SJCRH30 (cell line): ENCODE measurements at regions not wholly inside any gene's neighbourhood (a gene's known extent, or its start where the extent isn't known, plus 50 kb on each side); places are given as distances from the start of the nearest gene placed in this dataset.
"Not testable (repeated sequence)": the region's sequence is repeated elsewhere in the genome, so short reads cannot be mapped to it uniquely, and the experiment has no call there.

Experiments used
- DNase-seq, 2 experiments: peaks; one replicate each; pipeline ENCODE4 v3.0.0-alpha.2; 2015 to 2020
- H3K27ac ChIP-seq: fragments of 250-450 bp; sonication (Bioruptor Pico); 2 replicates; pipeline ENCODE4 v1.5.1; 2020; ENCODE audit warnings: mild to moderate bottlenecking, moderate library complexity
- H3K27me3 ChIP-seq: fragments of 250-450 bp; sonication (Bioruptor Pico); 2 replicates; pipeline ENCODE4 v1.5.1; 2020; ENCODE audit warnings: mild to moderate bottlenecking, moderate library complexity
- H3K36me3 ChIP-seq: fragments of 250-450 bp; sonication (Bioruptor Pico); 2 replicates; pipeline ENCODE4 v1.5.1; 2020; ENCODE audit warnings: mild to moderate bottlenecking, moderate library complexity
- H3K4me1 ChIP-seq: fragments of 250-450 bp; sonication (Bioruptor Pico); 2 replicates; pipeline ENCODE4 v1.5.1; 2020; ENCODE audit warnings: mild to moderate bottlenecking, moderate library complexity
- H3K4me3 ChIP-seq: fragments of 250-450 bp; sonication (Bioruptor Pico); 2 replicates; pipeline ENCODE4 v1.5.1; 2020; ENCODE audit warnings: mild to moderate bottlenecking, moderate library complexity
- H3K9me3 ChIP-seq: fragments of 250-450 bp; sonication (Bioruptor Pico); replicated peaks from 2 replicates; pipeline ENCODE4 v1.5.1; 2020; ENCODE audit warnings: mild to moderate bottlenecking, moderate library complexity

DNA sequence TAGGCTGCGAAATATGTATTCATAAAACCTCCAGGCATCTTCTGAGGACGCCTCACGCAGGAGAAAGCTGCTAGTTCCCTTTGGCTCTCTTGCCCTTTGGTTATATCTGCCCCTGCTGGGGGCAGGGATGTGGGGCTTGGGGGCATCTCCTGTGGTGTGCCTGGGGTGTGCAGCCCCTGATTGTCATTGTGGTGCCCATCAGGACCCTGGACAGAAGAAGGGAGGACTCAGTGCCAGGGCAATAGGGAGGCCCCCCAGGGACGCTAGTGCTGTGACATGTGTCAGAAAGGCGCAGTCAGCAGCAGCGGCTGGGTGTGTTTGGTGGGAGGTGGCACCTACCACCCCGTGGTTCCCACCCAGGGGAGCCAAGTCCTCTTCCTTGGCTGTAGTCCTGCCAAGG is 102.5 kb upstream of the PZP start:
- H3K4me3 ChIP-seq, DNase-seq, H3K9me3 ChIP-seq, H3K27me3 ChIP-seq, H3K27ac ChIP-seq, H3K4me1 ChIP-seq, H3K36me3 ChIP-seq: not testable (repeated sequence)

DNA sequence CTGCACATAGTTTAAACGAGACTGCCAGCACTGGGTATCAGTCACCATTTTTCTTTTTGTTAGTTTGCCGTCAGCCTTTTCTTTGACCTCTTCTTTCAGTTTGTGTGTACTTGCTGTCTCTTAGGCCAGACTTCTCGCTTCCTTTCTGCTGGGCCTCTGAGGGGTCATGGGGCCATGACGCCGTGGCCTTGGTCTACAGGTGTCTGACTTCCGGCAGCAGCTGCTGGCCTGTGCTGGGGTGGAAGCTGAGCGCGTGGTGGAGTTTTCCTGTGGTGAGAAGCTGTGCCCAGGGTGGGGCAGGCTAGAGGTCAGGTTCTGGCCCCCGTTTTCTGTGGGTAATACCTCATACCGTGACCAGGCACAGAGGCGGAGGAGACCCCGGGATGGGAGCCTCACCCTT is 101.6 kb upstream of the PZP start:
- H3K9me3 ChIP-seq, H3K36me3 ChIP-seq, H3K27ac ChIP-seq, H3K4me1 ChIP-seq, H3K27me3 ChIP-seq, DNase-seq, H3K4me3 ChIP-seq: not testable (repeated sequence)

DNA sequence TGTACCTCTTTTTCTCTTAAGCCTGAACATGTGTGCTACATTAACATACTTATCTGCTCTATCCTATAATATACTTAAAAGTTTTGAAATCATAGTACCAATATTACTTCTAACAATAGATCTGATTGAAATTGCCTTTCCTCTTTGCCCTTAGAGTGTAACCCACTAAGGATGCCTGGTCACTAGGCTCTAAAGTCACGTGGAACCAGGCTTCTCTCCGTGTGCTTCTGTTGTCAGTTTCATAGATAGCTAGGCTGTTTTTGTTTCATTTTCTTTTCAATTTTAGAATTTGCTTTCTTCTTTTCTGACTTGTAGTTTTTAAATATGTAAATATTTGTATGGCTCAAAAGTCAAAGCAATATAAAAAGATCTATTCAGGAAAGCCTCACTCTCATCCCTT is 100.5 kb upstream of the PZP start:
- not testable (repeated sequence) for H3K4me3 ChIP-seq, H3K36me3 ChIP-seq, H3K27ac ChIP-seq, DNase-seq, H3K27me3 ChIP-seq, H3K4me1 ChIP-seq, H3K9me3 ChIP-seq

DNA sequence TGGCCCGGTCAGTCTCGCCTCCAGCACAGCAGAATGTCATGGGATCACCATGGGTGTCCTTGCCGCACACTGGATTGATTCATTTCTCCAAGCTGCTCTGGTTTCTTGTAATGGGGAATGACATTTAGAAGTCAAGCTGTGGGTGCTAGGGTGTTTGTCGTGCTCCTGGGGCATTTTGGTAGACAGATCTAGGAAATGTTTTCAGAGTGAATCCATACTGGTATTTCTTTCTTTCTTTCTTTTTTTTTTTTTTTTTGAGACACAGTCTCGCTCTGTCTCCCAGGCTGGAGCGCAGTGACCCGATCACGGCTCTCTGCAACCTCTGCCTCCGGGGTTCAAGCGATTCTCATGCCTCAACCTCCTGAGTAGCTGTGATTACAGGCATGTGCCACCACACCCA is 100.0 kb upstream of the PZP start:
- not testable (repeated sequence) for H3K4me1 ChIP-seq, H3K27ac ChIP-seq, DNase-seq, H3K9me3 ChIP-seq, H3K36me3 ChIP-seq, H3K27me3 ChIP-seq, H3K4me3 ChIP-seq

DNA sequence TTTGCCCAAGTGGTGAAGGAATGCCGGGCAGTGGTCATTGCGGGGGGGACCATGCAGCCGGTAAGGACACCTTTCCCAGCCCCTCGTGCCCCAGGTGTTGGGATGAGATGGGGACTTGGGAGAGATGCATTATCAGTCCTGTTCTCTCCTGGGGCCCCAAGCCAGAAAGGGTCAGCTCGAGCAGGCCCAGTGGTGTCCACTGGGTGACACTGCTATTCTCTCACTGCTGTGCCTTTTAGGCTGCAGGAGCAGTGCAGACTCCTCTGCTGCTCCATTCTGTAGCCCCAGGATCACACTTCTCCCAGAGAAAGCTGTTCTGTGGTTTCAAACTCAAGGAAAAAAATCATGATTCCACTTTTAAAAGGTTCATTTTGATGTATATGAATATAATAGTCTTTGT is 99.1 kb upstream of the PZP start:
- not testable (repeated sequence) for H3K27me3 ChIP-seq, H3K9me3 ChIP-seq, DNase-seq, H3K27ac ChIP-seq, H3K36me3 ChIP-seq, H3K4me1 ChIP-seq, H3K4me3 ChIP-seq

DNA sequence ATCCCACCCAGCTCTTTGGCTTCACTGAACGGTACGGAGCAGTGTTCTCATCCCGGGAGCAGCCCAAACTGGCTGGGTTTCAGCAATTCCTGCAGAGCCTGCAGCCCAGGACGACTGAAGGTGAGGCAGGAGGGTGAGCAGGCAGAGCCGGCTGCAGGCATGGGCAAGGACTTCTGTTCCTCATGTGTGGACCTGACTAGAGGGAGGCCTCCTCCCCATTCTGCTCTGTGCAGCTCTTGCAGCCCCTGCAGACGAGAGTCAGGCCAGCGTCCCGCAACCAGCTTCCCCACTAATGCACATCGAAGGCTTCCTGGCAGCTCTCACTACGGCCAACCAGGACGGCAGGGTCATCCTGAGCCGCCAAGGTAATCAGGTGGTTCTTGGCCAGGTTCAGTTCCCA is 97.8 kb upstream of the PZP start:
- H3K9me3 ChIP-seq, H3K4me1 ChIP-seq, DNase-seq, H3K4me3 ChIP-seq, H3K27ac ChIP-seq, H3K27me3 ChIP-seq, H3K36me3 ChIP-seq: not testable (repeated sequence)

DNA sequence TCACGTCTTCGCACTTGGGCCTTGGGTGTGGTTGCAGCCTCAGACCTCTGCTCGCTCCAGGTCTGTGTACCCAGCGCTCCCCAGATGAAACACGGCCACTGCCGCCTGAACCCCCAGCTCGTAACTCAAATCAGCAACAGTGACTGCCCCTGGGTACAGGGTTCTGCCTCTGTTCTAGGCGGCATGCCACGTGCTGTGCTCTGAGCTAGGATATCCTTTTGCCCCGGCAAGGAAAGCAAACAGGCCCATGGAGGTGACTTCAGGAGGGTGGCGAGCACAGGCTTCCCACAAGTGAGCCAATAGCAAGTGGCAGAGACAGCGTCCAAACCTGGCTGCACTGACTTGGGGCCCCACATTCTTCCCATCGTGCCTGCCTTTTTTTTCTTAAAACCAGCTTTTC is 96.3 kb upstream of the PZP start:
- not testable (repeated sequence) for H3K9me3 ChIP-seq, H3K27ac ChIP-seq, H3K36me3 ChIP-seq, H3K4me3 ChIP-seq, H3K27me3 ChIP-seq, H3K4me1 ChIP-seq, DNase-seq

DNA sequence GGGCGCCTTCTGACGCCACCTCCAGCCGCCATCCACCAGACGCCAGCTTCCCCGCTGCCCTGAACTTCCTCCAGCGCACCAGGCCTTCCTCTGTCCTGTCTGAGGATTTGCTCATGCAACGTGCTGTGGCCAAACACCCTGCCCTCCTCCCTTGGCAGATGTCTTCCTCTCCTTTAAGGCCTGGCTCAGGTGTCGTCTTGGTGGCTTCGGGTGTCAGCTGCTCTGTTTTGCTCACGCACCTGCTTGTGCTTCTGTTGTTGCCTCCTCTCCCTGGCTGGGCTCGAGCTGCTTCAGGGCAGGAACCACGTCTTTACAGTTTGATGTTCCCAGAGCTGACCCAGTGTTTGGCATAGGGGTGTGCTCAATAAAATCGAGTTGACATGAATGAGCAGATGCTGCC is 87.7 kb upstream of the PZP start:
- H3K4me3 ChIP-seq, H3K9me3 ChIP-seq, H3K4me1 ChIP-seq, H3K27me3 ChIP-seq, H3K27ac ChIP-seq, H3K36me3 ChIP-seq, DNase-seq: not testable (repeated sequence)

DNA sequence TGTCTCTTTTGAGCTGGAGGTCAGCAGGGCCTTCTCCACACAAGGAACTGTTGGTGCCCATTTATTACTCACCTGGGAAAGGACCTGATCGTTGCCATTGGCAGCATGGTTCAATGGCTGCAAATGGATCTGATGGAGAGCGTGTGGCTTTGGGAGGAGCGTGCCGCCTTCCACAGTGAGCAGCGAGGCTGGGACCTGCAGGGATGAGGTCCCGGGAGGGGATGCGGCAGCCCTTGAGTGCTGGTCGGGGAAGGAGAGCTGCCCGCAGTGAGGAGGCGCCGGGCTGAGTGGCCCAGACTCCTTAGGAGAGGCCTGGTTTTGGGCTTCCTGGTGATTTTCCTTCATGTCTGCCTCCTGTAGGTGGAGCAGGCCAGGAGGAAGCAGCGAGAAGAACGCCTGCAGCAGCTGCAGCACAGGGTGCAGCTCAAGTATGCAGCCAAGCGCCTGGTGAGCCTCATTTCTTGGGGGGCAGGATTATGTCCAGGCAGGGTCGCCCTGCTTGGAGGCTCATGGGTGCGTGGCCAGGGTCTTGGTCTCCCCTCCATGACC is 86.0 kb upstream of the PZP start:
- H3K9me3 ChIP-seq = not testable (repeated sequence)

DNA sequence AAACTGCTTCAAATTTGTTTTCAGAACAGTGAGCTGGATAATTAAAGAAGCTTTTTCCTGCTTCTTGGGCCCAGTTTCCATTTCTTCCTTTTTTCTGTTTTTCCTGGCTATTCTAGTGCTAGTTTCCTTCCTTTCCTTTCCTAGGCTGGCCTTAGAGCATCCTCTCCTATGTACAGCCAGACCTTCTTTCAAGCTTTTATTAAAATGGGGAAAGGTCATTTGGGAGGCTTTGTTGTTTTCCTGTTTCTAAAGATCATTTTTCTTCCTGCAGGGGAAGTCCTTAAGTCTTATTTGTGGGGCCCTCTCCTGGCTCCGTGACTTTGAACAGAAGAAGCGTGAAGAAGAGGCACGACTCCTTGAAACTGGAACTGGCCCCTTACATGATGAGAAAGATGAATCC is 85.2 kb upstream of the PZP start:
- not testable (repeated sequence) for H3K9me3 ChIP-seq, H3K36me3 ChIP-seq, H3K4me3 ChIP-seq, H3K4me1 ChIP-seq, H3K27me3 ChIP-seq, H3K27ac ChIP-seq, DNase-seq

More for the DNA sequence above, 86.0 kb upstream of the PZP start:
- H3K36me3 ChIP-seq, H3K4me1 ChIP-seq, DNase-seq, H3K27ac ChIP-seq, H3K27me3 ChIP-seq, H3K4me3 ChIP-seq: not testable (repeated sequence)

DNA sequence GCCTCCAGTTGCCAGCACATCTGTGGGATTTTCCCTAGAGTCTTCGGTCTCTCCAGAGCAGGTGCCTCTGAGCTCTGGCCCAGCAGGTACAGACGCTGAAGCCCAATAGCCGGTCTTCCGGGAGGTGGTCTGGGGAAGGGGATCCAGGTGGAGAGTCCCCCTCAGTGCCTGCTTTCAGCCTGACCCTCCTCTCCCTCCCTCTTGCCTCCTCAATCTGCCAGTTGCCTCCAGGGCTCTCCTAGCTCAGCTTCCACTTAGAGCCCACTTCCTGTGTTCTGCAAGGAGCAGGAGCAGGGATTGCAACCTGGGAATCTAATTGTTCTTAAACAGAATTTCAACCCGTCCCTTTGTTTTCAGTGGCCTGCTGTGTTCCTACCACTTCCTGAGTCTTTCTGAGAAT is 81.8 kb upstream of the PZP start:
- not testable (repeated sequence) for H3K27me3 ChIP-seq, H3K27ac ChIP-seq, H3K4me3 ChIP-seq, H3K4me1 ChIP-seq, DNase-seq, H3K9me3 ChIP-seq, H3K36me3 ChIP-seq

DNA sequence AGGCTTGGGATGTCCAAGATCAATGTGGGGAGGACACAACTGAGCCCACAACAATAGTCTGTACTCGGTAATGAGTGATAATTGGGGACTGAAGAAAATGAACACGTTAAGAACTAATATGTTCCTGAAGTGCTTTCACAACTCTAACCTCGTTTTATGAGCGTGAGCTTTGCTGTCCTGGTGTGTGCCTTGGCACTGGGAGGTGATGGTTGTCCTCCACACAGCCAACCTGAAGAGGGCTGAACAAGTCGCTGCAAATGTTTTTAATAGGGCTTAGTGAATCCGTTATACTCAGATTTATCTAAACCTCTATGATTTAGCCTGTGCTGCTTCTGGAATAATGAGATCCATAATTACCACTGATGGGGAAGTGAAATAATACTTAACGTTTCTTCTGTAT is 76.5 kb upstream of the PZP start:
- H3K36me3 ChIP-seq, DNase-seq, H3K4me3 ChIP-seq, H3K27me3 ChIP-seq, H3K9me3 ChIP-seq, H3K27ac ChIP-seq, H3K4me1 ChIP-seq: not testable (repeated sequence)

DNA sequence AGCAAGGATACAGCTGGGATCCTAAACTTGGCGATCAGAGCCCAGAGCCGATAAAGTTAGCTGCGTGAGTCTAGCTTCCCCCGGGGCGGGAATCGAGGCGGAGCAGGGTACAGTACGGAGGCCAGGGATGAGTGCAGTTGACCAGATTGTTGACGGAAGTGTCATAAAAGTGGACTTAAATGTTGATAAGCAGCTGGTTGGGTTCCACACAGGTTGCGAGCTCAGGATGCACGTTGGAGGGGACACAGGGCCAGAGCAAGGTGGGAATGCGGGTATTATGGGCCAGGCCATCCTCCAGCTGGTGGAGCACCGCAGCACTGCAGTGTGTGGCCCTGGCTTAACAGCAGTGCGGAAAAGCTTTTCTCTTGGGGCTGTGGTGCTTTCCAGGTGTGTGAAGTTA is 76.0 kb upstream of the PZP start:
- DNase-seq = peak; percentile 13 to 16
- not testable (repeated sequence) for H3K27me3 ChIP-seq, H3K27ac ChIP-seq, H3K9me3 ChIP-seq, H3K4me1 ChIP-seq, H3K36me3 ChIP-seq, H3K4me3 ChIP-seq

DNA sequence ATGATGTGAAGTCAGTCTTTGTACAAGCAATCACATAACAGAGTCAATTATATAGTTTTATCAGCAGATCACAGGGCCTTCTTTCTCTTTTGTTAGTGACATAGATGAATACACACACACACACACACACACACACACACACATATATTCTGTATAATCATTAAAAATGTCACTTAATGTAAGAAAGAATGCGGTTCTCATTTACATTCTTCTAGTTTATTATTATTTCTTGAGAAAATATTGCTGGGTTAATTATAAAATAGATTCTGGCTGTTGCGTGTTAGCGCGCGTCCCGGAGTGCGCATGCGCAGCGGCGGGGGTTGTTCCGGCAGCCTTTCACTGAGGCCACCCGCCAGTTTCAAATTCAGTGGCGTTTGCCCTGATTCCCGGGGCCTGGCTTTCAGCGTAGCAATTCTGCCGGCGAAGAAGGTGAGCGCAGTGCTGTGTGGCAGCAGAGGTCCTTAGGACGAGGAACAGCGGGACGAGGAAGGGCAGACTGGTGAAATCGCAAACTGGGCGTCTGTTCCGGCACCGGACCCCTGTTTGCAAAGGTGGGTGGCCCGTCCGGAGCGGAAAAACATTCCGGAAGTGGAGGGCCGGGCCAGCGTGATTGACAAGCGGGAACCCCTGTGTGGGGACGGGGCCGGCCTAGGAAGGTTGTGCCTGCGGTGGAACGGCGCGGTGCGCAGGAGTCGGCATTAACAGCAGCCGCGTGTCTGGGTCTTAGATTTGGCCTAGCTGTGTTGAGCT is 75.3 kb upstream of the PZP start:
- not testable (repeated sequence) for H3K27me3 ChIP-seq, H3K9me3 ChIP-seq, H3K36me3 ChIP-seq, H3K4me1 ChIP-seq
- Histone ChIP-seq H3K27ac (peak overlapping the region; percentile 89), H3K4me3 (peak overlapping the region; percentile 75)
- peak; percentile 75 to 82 for DNase-seq

DNA sequence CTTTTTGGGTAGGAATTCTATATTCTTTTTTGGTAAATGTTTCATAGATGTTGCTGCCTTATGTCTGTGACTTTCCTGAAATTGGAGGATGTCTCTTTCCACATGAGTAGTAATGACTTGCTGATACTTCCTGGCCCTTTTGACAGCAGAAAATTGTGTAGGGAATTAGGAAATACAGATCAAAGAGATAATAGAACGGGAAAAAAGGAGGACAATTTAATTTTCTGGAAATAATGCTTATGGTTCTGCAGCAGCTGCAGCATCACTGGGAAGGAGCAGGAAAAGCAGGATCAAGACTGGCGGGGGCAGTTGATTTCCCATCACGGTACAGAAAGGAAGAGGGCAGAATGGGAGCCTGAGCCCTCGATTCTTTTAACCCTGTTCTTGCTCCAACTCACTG is 68.8 kb upstream of the PZP start:
- Histone ChIP-seq H3K27ac (no peak overlapping the region), H3K27me3 (peaks cover 6% of the 10 kb centered on the region; the same call in 1 of the 2 replicates), H3K9me3 (no peaks in the 10 kb centered on the region), H3K4me1 (peaks cover 3% of the 10 kb centered on the region; the same call in 1 of the 2 replicates), H3K36me3 (no peaks in the 10 kb centered on the region; the same call in 1 of the 2 replicates), H3K4me3 (no peak overlapping the region)
- DNase-seq = peak in 1 of 2 experiments; percentile 6

DNA sequence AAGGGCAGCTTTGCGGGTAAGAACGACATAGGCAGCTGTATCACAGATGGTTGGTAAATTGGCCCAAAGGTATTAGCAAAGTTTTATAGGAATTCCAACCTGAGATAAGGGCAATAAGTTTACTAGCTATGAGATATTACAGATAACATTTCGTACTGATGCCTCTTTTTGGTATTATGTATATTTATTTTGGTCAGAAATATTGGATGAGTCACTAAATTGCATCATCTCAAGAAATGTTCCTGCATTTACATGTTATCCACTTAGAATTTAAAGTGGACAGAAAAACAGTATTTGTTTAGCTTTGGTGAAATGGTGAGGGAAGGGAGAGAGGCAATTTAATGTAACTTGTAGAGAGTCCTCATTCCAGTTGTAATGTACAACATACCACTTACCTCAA is 65.1 kb upstream of the PZP start:
- Histone ChIP-seq H3K27me3 (peaks cover 4% of the 10 kb centered on the region; the same call in 1 of the 2 replicates), H3K36me3 (no peaks in the 10 kb centered on the region; the same call in 1 of the 2 replicates), H3K27ac (no peak overlapping the region), H3K9me3 (no peaks in the 10 kb centered on the region; the same call in 1 of the 2 replicates), H3K4me1 (peaks cover 3% of the 10 kb centered on the region; the same call in 1 of the 2 replicates), H3K4me3 (no peak overlapping the region)
- DNase-seq = no peak
